ENCODE measurements at regions not wholly inside any gene's neighbourhood (a gene's known extent, or its start where the extent isn't known, plus 50 kb on each side); places are given as distances from the start of the nearest gene placed in this dataset.

DNA sequence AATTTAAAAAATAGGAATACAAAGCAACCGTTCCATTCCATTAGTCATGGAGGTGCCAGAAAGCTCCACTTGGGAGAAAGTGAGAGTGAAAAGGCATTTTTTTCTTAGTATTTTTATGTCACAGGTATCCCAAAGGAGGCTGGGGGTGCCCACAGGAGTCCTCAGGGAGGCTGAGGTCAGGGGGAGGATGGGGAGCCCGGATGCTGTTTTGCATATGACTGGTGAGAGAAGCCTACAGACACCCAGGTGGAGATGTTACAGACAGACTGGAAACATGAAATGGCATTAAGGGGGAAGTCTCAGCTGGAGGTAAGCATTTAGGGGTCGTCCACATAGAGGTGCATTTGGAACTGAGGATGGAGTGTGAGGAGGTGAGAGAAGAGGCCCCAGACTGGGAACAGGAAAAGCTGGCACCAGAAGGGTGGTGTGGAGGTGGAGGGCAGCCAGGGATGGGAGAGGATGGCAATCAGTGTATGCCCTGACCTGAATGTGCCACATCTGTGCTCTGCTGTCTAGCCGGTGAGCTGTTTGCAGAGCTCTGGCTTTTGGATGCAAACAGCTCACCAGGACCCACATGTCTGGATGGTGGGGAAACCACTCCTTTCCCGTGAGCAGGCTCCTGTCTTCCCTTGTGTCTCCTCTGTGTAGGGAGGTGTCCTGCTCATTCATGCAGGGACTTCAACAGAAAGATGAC lies 101.1 kb downstream of the RAMP3 start:
- DNase-seq (ENCODE audit: low spot score): no peak
- H3K9me3 ChIP-seq (ENCODE audit: control insufficient read depth in 4 of 4, low read length in 3 of 4): no peaks in the 10 kb centered on the region
- WGBS: 55% methylated on average over 5 of the region's 5 CpGs
- H3K4me3 ChIP-seq (ENCODE audit: low read depth in 1 of 3, low read length in 3 of 3): no peak overlapping the region
- H3K27me3 ChIP-seq (ENCODE audit: control insufficient read depth in 4 of 4, insufficient read depth in 4 of 4, low read length in 3 of 4): peaks cover 0 to 3% (median 0%) of the 10 kb centered on the region in 4 donors
- TF ChIP-seq EGR1 (IDR thresholded peaks at IDR 0.05; ENCODE audit: low read depth in 2 of 2) (no peak), RXRA (IDR thresholded peaks at IDR 0.05) (no peak), TAF1 (conservative IDR thresholded peaks at IDR 0.05) (no peak), GABPA (IDR thresholded peaks at IDR 0.05 in 1 of 2, conservative IDR thresholded peaks at IDR 0.05 in 1 of 2) (no peak), RAD21 (IDR thresholded peaks at IDR 0.05) (no peak), HNF4G (IDR thresholded peaks at IDR 0.05) (no peak), SP1 (IDR thresholded peaks at IDR 0.05) (no peak), HNF4A (conservative IDR thresholded peaks at IDR 0.05) (no peak), MAX (IDR thresholded peaks at IDR 0.05) (no peak), FOXA1 (IDR thresholded peaks at IDR 0.05) (no peak), NR2F2 (IDR thresholded peaks at IDR 0.05) (no peak), YY1 (IDR thresholded peaks at IDR 0.05) (no peak)
- TF ChIP-seq, protein P1, sequence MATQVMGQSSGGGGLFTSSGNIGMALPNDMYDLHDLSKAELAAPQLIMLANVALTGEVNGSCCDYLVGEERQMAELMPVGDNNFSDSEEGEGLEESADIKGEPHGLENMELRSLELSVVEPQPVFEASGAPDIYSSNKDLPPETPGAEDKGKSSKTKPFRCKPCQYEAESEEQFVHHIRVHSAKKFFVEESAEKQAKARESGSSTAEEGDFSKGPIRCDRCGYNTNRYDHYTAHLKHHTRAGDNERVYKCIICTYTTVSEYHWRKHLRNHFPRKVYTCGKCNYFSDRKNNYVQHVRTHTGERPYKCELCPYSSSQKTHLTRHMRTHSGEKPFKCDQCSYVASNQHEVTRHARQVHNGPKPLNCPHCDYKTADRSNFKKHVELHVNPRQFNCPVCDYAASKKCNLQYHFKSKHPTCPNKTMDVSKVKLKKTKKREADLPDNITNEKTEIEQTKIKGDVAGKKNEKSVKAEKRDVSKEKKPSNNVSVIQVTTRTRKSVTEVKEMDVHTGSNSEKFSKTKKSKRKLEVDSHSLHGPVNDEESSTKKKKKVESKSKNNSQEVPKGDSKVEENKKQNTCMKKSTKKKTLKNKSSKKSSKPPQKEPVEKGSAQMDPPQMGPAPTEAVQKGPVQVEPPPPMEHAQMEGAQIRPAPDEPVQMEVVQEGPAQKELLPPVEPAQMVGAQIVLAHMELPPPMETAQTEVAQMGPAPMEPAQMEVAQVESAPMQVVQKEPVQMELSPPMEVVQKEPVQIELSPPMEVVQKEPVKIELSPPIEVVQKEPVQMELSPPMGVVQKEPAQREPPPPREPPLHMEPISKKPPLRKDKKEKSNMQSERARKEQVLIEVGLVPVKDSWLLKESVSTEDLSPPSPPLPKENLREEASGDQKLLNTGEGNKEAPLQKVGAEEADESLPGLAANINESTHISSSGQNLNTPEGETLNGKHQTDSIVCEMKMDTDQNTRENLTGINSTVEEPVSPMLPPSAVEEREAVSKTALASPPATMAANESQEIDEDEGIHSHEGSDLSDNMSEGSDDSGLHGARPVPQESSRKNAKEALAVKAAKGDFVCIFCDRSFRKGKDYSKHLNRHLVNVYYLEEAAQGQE (IDR thresholded peaks at IDR 0.05): no peak
- TF ChIP-seq, protein P2, sequence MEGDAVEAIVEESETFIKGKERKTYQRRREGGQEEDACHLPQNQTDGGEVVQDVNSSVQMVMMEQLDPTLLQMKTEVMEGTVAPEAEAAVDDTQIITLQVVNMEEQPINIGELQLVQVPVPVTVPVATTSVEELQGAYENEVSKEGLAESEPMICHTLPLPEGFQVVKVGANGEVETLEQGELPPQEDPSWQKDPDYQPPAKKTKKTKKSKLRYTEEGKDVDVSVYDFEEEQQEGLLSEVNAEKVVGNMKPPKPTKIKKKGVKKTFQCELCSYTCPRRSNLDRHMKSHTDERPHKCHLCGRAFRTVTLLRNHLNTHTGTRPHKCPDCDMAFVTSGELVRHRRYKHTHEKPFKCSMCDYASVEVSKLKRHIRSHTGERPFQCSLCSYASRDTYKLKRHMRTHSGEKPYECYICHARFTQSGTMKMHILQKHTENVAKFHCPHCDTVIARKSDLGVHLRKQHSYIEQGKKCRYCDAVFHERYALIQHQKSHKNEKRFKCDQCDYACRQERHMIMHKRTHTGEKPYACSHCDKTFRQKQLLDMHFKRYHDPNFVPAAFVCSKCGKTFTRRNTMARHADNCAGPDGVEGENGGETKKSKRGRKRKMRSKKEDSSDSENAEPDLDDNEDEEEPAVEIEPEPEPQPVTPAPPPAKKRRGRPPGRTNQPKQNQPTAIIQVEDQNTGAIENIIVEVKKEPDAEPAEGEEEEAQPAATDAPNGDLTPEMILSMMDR (IDR thresholded peaks at IDR 0.05; ENCODE audit: low read depth, low read length, missing input control): no peak
- TF ChIP-seq, protein P3, sequence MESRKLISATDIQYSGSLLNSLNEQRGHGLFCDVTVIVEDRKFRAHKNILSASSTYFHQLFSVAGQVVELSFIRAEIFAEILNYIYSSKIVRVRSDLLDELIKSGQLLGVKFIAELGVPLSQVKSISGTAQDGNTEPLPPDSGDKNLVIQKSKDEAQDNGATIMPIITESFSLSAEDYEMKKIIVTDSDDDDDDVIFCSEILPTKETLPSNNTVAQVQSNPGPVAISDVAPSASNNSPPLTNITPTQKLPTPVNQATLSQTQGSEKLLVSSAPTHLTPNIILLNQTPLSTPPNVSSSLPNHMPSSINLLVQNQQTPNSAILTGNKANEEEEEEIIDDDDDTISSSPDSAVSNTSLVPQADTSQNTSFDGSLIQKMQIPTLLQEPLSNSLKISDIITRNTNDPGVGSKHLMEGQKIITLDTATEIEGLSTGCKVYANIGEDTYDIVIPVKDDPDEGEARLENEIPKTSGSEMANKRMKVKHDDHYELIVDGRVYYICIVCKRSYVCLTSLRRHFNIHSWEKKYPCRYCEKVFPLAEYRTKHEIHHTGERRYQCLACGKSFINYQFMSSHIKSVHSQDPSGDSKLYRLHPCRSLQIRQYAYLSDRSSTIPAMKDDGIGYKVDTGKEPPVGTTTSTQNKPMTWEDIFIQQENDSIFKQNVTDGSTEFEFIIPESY (IDR thresholded peaks at IDR 0.05): no peak
- H3K27ac ChIP-seq (ENCODE audit: low read depth in 1 of 2, low read length in 2 of 2): no peak overlapping the region
- no peaks in the 10 kb centered on the region for H3K4me1 ChIP-seq (ENCODE audit: control insufficient read depth in 4 of 4, insufficient read depth in 4 of 4, low read length in 3 of 4)
- no peaks in the 10 kb centered on the region for H3K36me3 ChIP-seq (ENCODE audit: control insufficient read depth in 4 of 4, insufficient read depth in 3 of 4, low read depth in 1 of 4, low read length in 3 of 4)
- no peak overlapping the region for H3K9ac ChIP-seq (ENCODE audit: low read depth in 1 of 2, low read length in 2 of 2)

- no peak overlapping the region for H3K27ac ChIP-seq (ENCODE audit: low read depth in 1 of 2, low read length in 2 of 2)
- H3K36me3 ChIP-seq (ENCODE audit: control insufficient read depth in 4 of 4, insufficient read depth in 3 of 4, low read depth in 1 of 4, low read length in 3 of 4): no peaks in the 10 kb centered on the region
- no peaks in the 10 kb centered on the region for H3K9me3 ChIP-seq (ENCODE audit: control insufficient read depth in 4 of 4, low read length in 3 of 4)
- 84% methylated on average over 4 of the region's 4 CpGs for WGBS
- H3K4me3 ChIP-seq (ENCODE audit: low read depth in 1 of 3, low read length in 3 of 3): no peak overlapping the region
- H3K4me1 ChIP-seq (ENCODE audit: control insufficient read depth in 4 of 4, insufficient read depth in 4 of 4, low read length in 3 of 4): no peaks in the 10 kb centered on the region
- DNase-seq (ENCODE audit: low spot score): no peak
- H3K9ac ChIP-seq (ENCODE audit: low read depth in 1 of 2, low read length in 2 of 2): no peak overlapping the region
- TF ChIP-seq JUND (IDR thresholded peaks at IDR 0.05) (no peak), YY1 (IDR thresholded peaks at IDR 0.05) (no peak), HNF4A (conservative IDR thresholded peaks at IDR 0.05) (no peak), EGR1 (IDR thresholded peaks at IDR 0.05; ENCODE audit: low read depth in 2 of 2) (no peak)
- TF ChIP-seq, protein P4, sequence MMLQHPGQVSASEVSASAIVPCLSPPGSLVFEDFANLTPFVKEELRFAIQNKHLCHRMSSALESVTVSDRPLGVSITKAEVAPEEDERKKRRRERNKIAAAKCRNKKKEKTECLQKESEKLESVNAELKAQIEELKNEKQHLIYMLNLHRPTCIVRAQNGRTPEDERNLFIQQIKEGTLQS (IDR thresholded peaks at IDR 0.05): no peak
- peaks cover 0 to 3% (median 0%) of the 10 kb centered on the region in 4 donors for H3K27me3 ChIP-seq (ENCODE audit: control insufficient read depth in 4 of 4, insufficient read depth in 4 of 4, low read length in 3 of 4)
Measured at GRCh38 chr7:45259227-45259596, 101.6 kb downstream of the RAMP3 start.
